Common myeloid progenitor, CD34-positive (primary cell): ENCODE measurements at regions not wholly inside any gene's neighbourhood (a gene's known extent, or its start where the extent isn't known, plus 50 kb on each side); places are given as distances from the start of the nearest gene placed in this dataset.
"Not testable (repeated sequence)": the region's sequence is repeated elsewhere in the genome, so short reads cannot be mapped to it uniquely, and the experiment has no call there.

Source experiments
- CTCF ChIA-PET: fragments of 350-600 bp; sonication (Branson Sonifier 250); formaldehyde crosslinking; loops from one replicate; lab custom pipeline; 2021; ENCODE audit warnings: antibody characterized with exemption; lab: Charles Lee
- POLR2A ChIA-PET: fragments of 350-600 bp; sonication (Branson Sonifier 250); formaldehyde crosslinking; loops from one replicate; lab custom pipeline; 2021; ENCODE audit warnings: antibody characterized with exemption; lab: Charles Lee
- DNase-seq, 3 donors: peaks; one replicate each; pipeline versions ENCODE4 v3.0.0 to v3.0.0-alpha.2; 2013
- H3K27ac ChIP-seq, 2 experiments: 1 replicate in 1 of 2; 2 replicates in 1 of 2; pipeline ENCODE4 v1.7.0; 2013; ENCODE audit warnings: inconsistent platforms in 2 of 2, low read length in 2 of 2, mild to moderate bottlenecking in 2 of 2, low read depth in 1 of 2, moderate library complexity in 1 of 2; ENCODE audit not compliant: severe bottlenecking in 2 of 2, insufficient read depth in 1 of 2, poor library complexity in 1 of 2
- H3K27me3 ChIP-seq, 5 experiments: replicated peaks in 2 of 5; 1 replicate in 3 of 5; 2 replicates in 2 of 5; pipeline versions ENCODE4 v1.6.1 to v1.7.0; 2013; ENCODE audit warnings: low read length in 4 of 5, mild to moderate bottlenecking in 2 of 5, moderate library complexity in 2 of 5, inconsistent platforms in 1 of 5; ENCODE audit not compliant: insufficient read depth in 5 of 5, control insufficient read depth in 4 of 5
- H3K36me3 ChIP-seq, 4 experiments: 1 replicate in 2 of 4; 2 replicates in 2 of 4; pipeline versions ENCODE4 v1.6.1 to v1.7.0; 2013; ENCODE audit warnings: low read length in 3 of 4, control low read depth in 1 of 4, mild to moderate bottlenecking in 1 of 4; ENCODE audit not compliant: control insufficient read depth in 4 of 4, insufficient read depth in 4 of 4
- H3K4me1 ChIP-seq, 4 experiments: 1 replicate in 3 of 4; 2 replicates in 1 of 4; pipeline versions ENCODE4 v1.6.1 to v1.7.1; 2013; ENCODE audit warnings: low read length in 3 of 4, mild to moderate bottlenecking in 3 of 4, control low read depth in 1 of 4, inconsistent platforms in 1 of 4, moderate library complexity in 1 of 4; ENCODE audit not compliant: control insufficient read depth in 4 of 4, insufficient read depth in 4 of 4; ENCODE audit errors: control extremely low read depth in 1 of 4
- H3K4me3 ChIP-seq, 7 experiments: 1 replicate in 4 of 7; 2 replicates in 3 of 7; pipeline versions ENCODE4 v1.5.1 to v1.7.0; 2013; ENCODE audit warnings: mild to moderate bottlenecking in 7 of 7, low read length in 6 of 7, moderate library complexity in 6 of 7, inconsistent platforms in 2 of 7, low read depth in 2 of 7, control low read depth in 1 of 7; ENCODE audit not compliant: insufficient read depth in 4 of 7, control insufficient read depth in 1 of 7; ENCODE audit errors: extremely low read depth in 1 of 7
- H3K9me3 ChIP-seq, 5 experiments: 1 replicate in 4 of 5; 2 replicates in 1 of 5; pipeline versions ENCODE4 v1.6.1 to v1.7.1; 2013; ENCODE audit warnings: low read length in 4 of 5, mild to moderate bottlenecking in 2 of 5, inconsistent platforms in 1 of 5, low read depth in 1 of 5, moderate library complexity in 1 of 5; ENCODE audit not compliant: control insufficient read depth in 4 of 5, insufficient read depth in 2 of 5; ENCODE audit errors: control extremely low read depth in 1 of 5
- WGBS: methylation state at CpG from one replicate; pipeline ENCODE4 v1.1.5; 2013; ENCODE audit not compliant: insufficient coverage; 5-methylcytosine and 5-hydroxymethylcytosine counted together

GRCh38 chr4:124931050-124931449 lies 218.5 kb upstream of the ANKRD50 start:
- ChIA-PET CTCF (no interaction called here), POLR2A (no interaction called here)
- H3K36me3 ChIP-seq: no peaks in the 10 kb centered on the region
- no peak for DNase-seq
- WGBS: no CpG with 5 or more reads among the region's 1 CpG
- H3K4me3 ChIP-seq: no peak overlapping the region
- no peaks in the 10 kb centered on the region for H3K27me3 ChIP-seq
- H3K9me3 ChIP-seq: no peaks in the 10 kb centered on the region
- no peaks in the 10 kb centered on the region for H3K4me1 ChIP-seq
- no peak overlapping the region for H3K27ac ChIP-seq

- CTCF ChIA-PET, H3K4me3 ChIP-seq, H3K4me1 ChIP-seq, POLR2A ChIA-PET, H3K27ac ChIP-seq, H3K36me3 ChIP-seq, DNase-seq, H3K9me3 ChIP-seq, H3K27me3 ChIP-seq: not testable (repeated sequence)
- WGBS: 96% methylated on average over 9 of the region's 12 CpGs
These were observed 210.2 kb upstream of the ANKRD50 start for GRCh38 chr4:124922748-124923147.

GRCh38 chr4:124918559-124919122 lies 206.1 kb upstream of the ANKRD50 start:
- no peak overlapping the region for H3K27ac ChIP-seq
- no peak overlapping the region for H3K4me3 ChIP-seq
- H3K36me3 ChIP-seq: no peaks in the 10 kb centered on the region
- CTCF ChIA-PET: no interaction called here
- H3K9me3 ChIP-seq: no peaks in the 10 kb centered on the region
- no peaks in the 10 kb centered on the region for H3K27me3 ChIP-seq
- POLR2A ChIA-PET: no interaction called here
- H3K4me1 ChIP-seq: no peaks in the 10 kb centered on the region
- DNase-seq: no peak
- 100% methylated on average over 3 of the region's 3 CpGs for WGBS

GRCh38 chr4:124915073-124915472 lies 202.5 kb upstream of the ANKRD50 start:
- H3K27ac ChIP-seq: no peak overlapping the region
- CTCF ChIA-PET: no interaction called here
- no peaks in the 10 kb centered on the region for H3K4me1 ChIP-seq
- no peaks in the 10 kb centered on the region for H3K36me3 ChIP-seq
- DNase-seq: no peak
- WGBS: no CpG with 5 or more reads among the region's 1 CpG
- H3K9me3 ChIP-seq: peaks cover 0 to 5% (median 0%) of the 10 kb centered on the region in 5 experiments
- POLR2A ChIA-PET: interaction anchor here (0.7 kb wide), 1 partner anchor 236 kb away, joined by 3 read pairs; no protein-coding TSS in a partner anchor
- H3K27me3 ChIP-seq: no peaks in the 10 kb centered on the region
- H3K4me3 ChIP-seq: no peak overlapping the region

- WGBS: 100% methylated on average over 1 of the region's 1 CpG
- Histone ChIP-seq H3K36me3 (no peaks in the 10 kb centered on the region), H3K27ac (no peak overlapping the region), H3K4me1 (no peaks in the 10 kb centered on the region), H3K9me3 (peaks cover 0 to 5% (median 0%) of the 10 kb centered on the region in 5 experiments), H3K27me3 (no peaks in the 10 kb centered on the region), H3K4me3 (no peak overlapping the region)
- POLR2A ChIA-PET: no interaction called here
- DNase-seq: no peak
- CTCF ChIA-PET: no interaction called here
These were observed 200.7 kb upstream of the ANKRD50 start for GRCh38 chr4:124913237-124913636.

- H3K4me1 ChIP-seq: no peaks in the 10 kb centered on the region
- H3K36me3 ChIP-seq: no peaks in the 10 kb centered on the region
- H3K27me3 ChIP-seq: no peaks in the 10 kb centered on the region
- H3K9me3 ChIP-seq: peaks cover 0 to 5% (median 0%) of the 10 kb centered on the region in 5 experiments
- no peak overlapping the region for H3K27ac ChIP-seq
- DNase-seq: no peak
- CTCF ChIA-PET: no interaction called here
- no peak overlapping the region for H3K4me3 ChIP-seq
- POLR2A ChIA-PET: no interaction called here
These were observed 197.8 kb upstream of the ANKRD50 start for GRCh38 chr4:124910327-124910726.

- ChIA-PET CTCF (no interaction called here), POLR2A (no interaction called here)
- H3K36me3 ChIP-seq: no peaks in the 10 kb centered on the region
- H3K27me3 ChIP-seq: no peaks in the 10 kb centered on the region
- no peak overlapping the region for H3K4me3 ChIP-seq
- 92% methylated on average over 3 of the region's 3 CpGs for WGBS
- no peak for DNase-seq
- peaks cover 0 to 5% (median 0%) of the 10 kb centered on the region in 5 experiments for H3K9me3 ChIP-seq
- no peaks in the 10 kb centered on the region for H3K4me1 ChIP-seq
- no peak overlapping the region for H3K27ac ChIP-seq
These were observed 195.3 kb upstream of the ANKRD50 start for GRCh38 chr4:124907881-124908280.
